ENCODE measurements at regions not wholly inside any gene's neighbourhood (a gene's known extent, or its start where the extent isn't known, plus 50 kb on each side); places are given as distances from the start of the nearest gene placed in this dataset.

DNA sequence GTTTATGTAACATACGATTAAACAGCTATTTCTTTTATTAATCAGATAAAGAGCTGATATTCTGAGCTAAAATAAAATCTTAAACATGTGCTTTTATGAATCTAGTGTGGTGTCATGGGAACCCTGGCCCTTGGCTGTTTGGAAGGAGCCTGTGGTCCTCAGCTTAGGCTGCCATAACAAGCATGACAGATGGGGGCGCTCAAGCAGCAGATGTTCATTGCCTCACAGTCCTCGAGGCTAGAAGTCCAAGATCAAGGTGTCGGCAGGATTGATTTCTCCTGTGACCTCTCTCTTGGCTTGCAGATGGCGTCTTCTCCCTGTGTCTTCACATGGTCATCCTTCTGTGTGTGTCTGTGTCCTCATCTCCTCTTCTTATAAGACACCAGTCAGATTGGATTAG, 448.2 kb downstream of the GADD45G start:
- TF ChIP-seq CTCF (IDR thresholded peaks at IDR 0.05; ENCODE audit: poor library complexity) = peak; percentile 7
- TF ChIP-seq EZH2phosphoT487 (IDR thresholded peaks at IDR 0.05; ENCODE audit: low read depth, severe bottlenecking, unreplicated experiment) = no peak

All from hepatocyte (in vitro differentiated cells).